GM12878 (cell line): ENCODE measurements at regions not wholly inside any gene's neighbourhood (a gene's known extent, or its start where the extent isn't known, plus 50 kb on each side); places are given as distances from the start of the nearest gene placed in this dataset.

Source experiments
- ESRRA ChIP-seq: IDR thresholded peaks from 2 replicates; pipeline ENCODE4 v1.6.1; 2012; ENCODE audit warnings: mild to moderate bottlenecking, low read length, improper control_type of control experiment
- TCF7 ChIP-seq: IDR thresholded peaks from 2 replicates; pipeline ENCODE4 v1.6.1; 2014; ENCODE audit warnings: antibody characterized with exemption, borderline replicate concordance
- ZNF217 ChIP-seq: fragments of 450-650 bp; IDR thresholded peaks from 2 replicates; pipeline ENCODE4 v1.6.1; 2017; ENCODE audit warnings: antibody characterized with exemption, mild to moderate bottlenecking
- TF ChIP-seq, protein P1 (sequence below), 3 experiments: IDR thresholded peaks in 2 of 3; conservative IDR thresholded peaks in 1 of 3; 2 replicates each; pipeline ENCODE4 v1.5.1; 2011; ENCODE audit warnings: low read depth in 3 of 3, low read length in 3 of 3, mild to moderate bottlenecking in 3 of 3, control low read depth in 2 of 3, moderate library complexity in 2 of 3, inconsistent platforms in 1 of 3, mixed read lengths in 1 of 3; ENCODE audit not compliant: control insufficient read depth in 2 of 3, insufficient read depth in 1 of 3; ENCODE audit errors: extremely low read depth in 1 of 3

DNA sequence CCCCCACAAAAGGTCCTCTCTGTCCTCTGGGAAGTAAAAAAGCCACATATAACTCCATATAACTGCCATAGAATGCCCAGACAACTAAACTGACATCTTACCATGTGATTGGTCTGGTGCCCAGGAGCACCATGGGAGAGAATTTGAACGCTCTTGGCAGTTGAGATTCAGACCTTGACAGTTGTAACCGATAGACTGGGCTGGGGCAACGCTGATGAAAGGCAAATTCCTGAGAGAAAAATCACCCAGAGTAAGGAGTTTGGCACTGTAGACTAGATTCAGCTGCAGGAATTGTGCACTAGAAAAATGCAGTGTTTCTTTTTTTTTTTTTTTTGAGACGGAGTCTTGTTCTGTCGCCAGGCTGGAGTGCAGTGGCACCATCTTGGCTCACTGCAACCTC, 240.5 kb downstream of the SOX2 start:
- TF ChIP-seq, protein P1, sequence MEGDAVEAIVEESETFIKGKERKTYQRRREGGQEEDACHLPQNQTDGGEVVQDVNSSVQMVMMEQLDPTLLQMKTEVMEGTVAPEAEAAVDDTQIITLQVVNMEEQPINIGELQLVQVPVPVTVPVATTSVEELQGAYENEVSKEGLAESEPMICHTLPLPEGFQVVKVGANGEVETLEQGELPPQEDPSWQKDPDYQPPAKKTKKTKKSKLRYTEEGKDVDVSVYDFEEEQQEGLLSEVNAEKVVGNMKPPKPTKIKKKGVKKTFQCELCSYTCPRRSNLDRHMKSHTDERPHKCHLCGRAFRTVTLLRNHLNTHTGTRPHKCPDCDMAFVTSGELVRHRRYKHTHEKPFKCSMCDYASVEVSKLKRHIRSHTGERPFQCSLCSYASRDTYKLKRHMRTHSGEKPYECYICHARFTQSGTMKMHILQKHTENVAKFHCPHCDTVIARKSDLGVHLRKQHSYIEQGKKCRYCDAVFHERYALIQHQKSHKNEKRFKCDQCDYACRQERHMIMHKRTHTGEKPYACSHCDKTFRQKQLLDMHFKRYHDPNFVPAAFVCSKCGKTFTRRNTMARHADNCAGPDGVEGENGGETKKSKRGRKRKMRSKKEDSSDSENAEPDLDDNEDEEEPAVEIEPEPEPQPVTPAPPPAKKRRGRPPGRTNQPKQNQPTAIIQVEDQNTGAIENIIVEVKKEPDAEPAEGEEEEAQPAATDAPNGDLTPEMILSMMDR (IDR thresholded peaks at IDR 0.05 in 2 of 3, conservative IDR thresholded peaks at IDR 0.05 in 1 of 3; ENCODE audit: control insufficient read depth in 2 of 3, extremely low read depth in 1 of 3, insufficient read depth in 1 of 3, low read depth in 3 of 3, low read length in 3 of 3), result no peak
- TF ChIP-seq ZNF217, result no peak
- no peak for TF ChIP-seq TCF7
- TF ChIP-seq ESRRA, result no peak
